ENCODE measurements at regions not wholly inside any gene's neighbourhood (a gene's known extent, or its start where the extent isn't known, plus 50 kb on each side); places are given as distances from the start of the nearest gene placed in this dataset.

DNA sequence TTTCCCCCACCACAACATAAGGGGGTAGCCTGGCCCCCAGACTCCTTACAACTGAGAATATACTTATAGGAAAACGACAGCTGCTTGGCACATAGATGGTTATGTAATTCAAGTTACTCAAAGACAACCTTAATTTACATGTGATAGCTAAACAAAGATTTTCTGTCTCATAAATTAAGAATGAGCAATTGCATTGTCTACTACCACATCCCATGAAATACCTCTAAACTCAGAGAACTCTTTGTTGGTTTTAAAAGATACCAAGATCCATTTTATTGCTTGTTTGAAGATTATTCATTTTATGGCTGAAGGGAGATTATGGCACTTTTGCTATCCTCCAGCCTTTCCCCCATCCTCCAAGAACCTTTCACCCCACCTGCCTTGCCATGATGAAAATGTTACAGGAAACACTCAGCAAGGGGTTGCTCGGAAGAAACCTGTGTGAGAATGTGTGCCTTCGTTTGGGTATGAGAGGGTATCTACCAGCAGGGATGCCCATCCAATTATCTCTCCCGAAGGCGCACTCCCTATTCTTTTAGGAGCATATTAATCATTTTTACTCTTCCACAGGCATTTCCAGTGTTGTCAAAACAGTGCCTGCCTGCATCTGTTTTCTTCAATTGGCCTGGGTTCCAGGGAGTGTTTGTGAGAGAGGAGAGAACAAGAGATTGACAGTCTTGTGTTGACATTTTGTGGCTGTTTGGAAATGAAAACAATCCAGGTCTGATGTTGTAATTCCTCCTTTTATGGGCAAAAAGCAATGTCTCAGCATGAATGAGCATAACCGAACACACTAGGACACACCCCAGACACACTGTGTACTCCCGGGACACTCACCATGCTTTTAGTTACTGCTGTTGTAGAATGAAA, 208.0 kb upstream of the ANKRD55 start:
- H3K27ac ChIP-seq, result peak overlapping the region in 1 of 10 donors; percentile 49
- DNase-seq (no peak), ATAC-seq (peak in 6 of 8 donors; percentile 46 to 93 (median 61))
- 80% methylated on average over 7 of the region's 7 CpGs for WGBS, 2 donors
- no peaks in the 10 kb centered on the region for H3K36me3 ChIP-seq
- H3K9me3 ChIP-seq, result no peaks in the 10 kb centered on the region
- intact Hi-C loops (cut with DNase I), result no loop called here
- no peaks in the 10 kb centered on the region for H3K27me3 ChIP-seq
- H3K4me3 ChIP-seq, result no peak overlapping the region
- peaks cover 0 to 14% (median 0%) of the 10 kb centered on the region in 9 donors for H3K4me1 ChIP-seq
- TF ChIP-seq, protein P1, sequence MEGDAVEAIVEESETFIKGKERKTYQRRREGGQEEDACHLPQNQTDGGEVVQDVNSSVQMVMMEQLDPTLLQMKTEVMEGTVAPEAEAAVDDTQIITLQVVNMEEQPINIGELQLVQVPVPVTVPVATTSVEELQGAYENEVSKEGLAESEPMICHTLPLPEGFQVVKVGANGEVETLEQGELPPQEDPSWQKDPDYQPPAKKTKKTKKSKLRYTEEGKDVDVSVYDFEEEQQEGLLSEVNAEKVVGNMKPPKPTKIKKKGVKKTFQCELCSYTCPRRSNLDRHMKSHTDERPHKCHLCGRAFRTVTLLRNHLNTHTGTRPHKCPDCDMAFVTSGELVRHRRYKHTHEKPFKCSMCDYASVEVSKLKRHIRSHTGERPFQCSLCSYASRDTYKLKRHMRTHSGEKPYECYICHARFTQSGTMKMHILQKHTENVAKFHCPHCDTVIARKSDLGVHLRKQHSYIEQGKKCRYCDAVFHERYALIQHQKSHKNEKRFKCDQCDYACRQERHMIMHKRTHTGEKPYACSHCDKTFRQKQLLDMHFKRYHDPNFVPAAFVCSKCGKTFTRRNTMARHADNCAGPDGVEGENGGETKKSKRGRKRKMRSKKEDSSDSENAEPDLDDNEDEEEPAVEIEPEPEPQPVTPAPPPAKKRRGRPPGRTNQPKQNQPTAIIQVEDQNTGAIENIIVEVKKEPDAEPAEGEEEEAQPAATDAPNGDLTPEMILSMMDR (IDR thresholded peaks at IDR 0.05), result no peak

DNA sequence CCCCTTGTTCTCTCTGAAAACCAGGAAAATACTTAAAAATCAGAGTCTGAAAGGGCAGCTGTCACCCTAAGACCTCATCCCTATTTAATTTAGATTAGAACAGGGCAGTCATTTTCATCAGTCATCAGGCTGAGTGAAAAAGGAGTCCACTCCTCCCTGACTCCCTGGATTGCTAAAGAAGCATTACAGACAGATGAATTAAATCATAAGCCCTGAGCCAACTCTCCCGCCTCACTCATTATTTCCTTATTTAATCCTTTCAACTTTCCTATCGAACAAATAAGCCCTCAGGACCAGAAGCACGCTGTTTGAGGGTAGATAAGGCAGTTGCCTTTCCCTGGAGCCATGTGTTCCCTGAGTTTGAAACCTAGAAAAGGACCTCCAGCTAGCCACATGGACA, 201.9 kb upstream of the ANKRD55 start:
- no peaks in the 10 kb centered on the region for H3K36me3 ChIP-seq
- intact Hi-C loops (cut with DNase I), result no loop called here
- no peak for DNase-seq
- no peak overlapping the region for H3K27ac ChIP-seq
- H3K4me3 ChIP-seq, result no peak overlapping the region
- TF ChIP-seq, protein P1 (IDR thresholded peaks at IDR 0.05), result no peak
- H3K4me1 ChIP-seq, result peaks cover 0 to 10% (median 0%) of the 10 kb centered on the region in 9 donors
- no peaks in the 10 kb centered on the region for H3K9me3 ChIP-seq
- no peaks in the 10 kb centered on the region for H3K27me3 ChIP-seq
- no peak for ATAC-seq
- WGBS, 2 donors, result 74 to 79% methylated on average over 3 of the region's 3 CpGs

DNA sequence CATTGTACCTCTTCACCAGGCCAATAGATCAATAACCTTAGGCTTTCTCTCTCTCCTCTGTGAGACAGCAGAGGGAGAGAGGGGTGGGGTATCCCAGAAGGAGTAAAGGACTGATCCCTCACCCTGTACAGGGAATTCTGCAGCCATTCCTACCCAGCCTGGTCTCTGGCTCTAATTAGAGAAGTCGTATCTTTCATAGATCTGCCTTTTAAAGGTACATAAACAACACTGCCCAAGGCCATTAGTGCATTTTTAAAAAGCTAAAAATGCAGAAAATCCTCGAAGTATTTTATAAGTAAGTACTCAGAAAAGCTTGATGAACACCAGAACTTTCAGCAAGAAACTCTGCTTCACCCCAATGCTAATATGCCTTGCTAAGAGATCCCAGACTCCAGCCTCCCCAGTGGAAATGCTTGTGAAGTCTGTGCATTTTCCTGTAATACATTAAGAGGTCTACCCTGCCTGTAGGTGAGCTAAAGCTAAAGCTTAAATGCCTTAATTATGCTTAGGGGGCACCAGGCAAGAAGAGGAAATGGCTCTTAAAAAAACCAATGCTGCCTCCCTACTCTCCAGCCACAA, 200.0 kb upstream of the ANKRD55 start:
- Histone ChIP-seq H3K9me3 (no peaks in the 10 kb centered on the region), H3K4me1 (peaks cover 0 to 23% (median 4%) of the 10 kb centered on the region in 9 donors), H3K27me3 (no peaks in the 10 kb centered on the region), H3K36me3 (no peaks in the 10 kb centered on the region), H3K27ac (no peak overlapping the region), H3K4me3 (no peak overlapping the region)
- DNase-seq, result no peak
- no peak for ATAC-seq
- intact Hi-C loops (cut with DNase I), result no loop called here
- 91% methylated on average over 2 of the region's 2 CpGs for WGBS, 2 donors
- TF ChIP-seq, protein P1 (IDR thresholded peaks at IDR 0.05), result no peak

DNA sequence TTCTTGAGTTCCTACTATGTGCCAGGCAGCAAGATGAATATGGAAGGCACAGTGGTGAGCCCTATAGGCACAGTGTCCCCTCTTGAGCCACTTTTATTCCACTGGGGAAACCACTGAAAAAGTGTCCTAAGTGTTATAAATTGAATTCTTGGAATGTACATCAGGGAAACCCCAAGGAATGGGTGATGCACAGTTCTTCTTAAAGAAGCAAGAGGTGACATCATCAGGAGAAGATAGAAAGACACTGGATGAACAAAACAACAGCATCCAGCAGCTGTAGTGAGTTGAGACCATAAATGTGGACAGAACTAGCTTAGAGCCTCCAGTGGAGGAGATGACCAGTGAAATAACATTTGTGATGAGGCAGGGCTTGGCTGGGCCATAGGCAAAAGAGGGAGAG, 199.2 kb upstream of the ANKRD55 start:
- H3K27me3 ChIP-seq, result no peaks in the 10 kb centered on the region
- H3K36me3 ChIP-seq, result no peaks in the 10 kb centered on the region
- ATAC-seq (no peak), DNase-seq (no peak)
- no peak overlapping the region for H3K4me3 ChIP-seq
- no peaks in the 10 kb centered on the region for H3K9me3 ChIP-seq
- intact Hi-C loops (cut with DNase I), result no loop called here
- H3K4me1 ChIP-seq, result peaks cover 0 to 23% (median 4%) of the 10 kb centered on the region in 9 donors
- TF ChIP-seq, protein P1 (IDR thresholded peaks at IDR 0.05), result no peak
- H3K27ac ChIP-seq, result no peak overlapping the region

Measured in heart right ventricle (tissue), 16 donors.